ENCODE measurements at regions not wholly inside any gene's neighbourhood (a gene's known extent, or its start where the extent isn't known, plus 50 kb on each side); places are given as distances from the start of the nearest gene placed in this dataset.

- intact Hi-C loops (cut with DNase I; ENCODE audit: low total_unique reads): no loop called here
- no peaks in the 10 kb centered on the region for H3K4me1 ChIP-seq
- H3K27me3 ChIP-seq: no peaks in the 10 kb centered on the region
- no peak overlapping the region for H3K4me3 ChIP-seq
- TF ChIP-seq POLR2AphosphoS5 (IDR thresholded peaks at IDR 0.05) (no peak), CTCF (IDR thresholded peaks at IDR 0.05) (no peak), POLR2A (IDR thresholded peaks at IDR 0.05) (no peak), EP300 (IDR thresholded peaks at IDR 0.05; ENCODE audit: low read depth) (no peak)
- no peaks in the 10 kb centered on the region for H3K9me3 ChIP-seq
- no peak overlapping the region for H3K27ac ChIP-seq
- H3K36me3 ChIP-seq: no peaks in the 10 kb centered on the region
- in situ Hi-C loops (cut with MboI; ENCODE audit: low pct_ligation_motif_present in 1 of 4, low pct_unique_long_range_greater_than_20kb in 1 of 4, low sequenced_read_pairs in 3 of 4): no loop called here
- no peak for DNase-seq
Observed at GRCh38 chr18:34542625-34543024, 167.5 kb upstream of the DTNA start.

GRCh38 chr18:34543356-34543755 is 166.7 kb upstream of the DTNA start:
- intact Hi-C loops (cut with DNase I; ENCODE audit: low total_unique reads): no loop called here
- in situ Hi-C loops (cut with MboI; ENCODE audit: low pct_ligation_motif_present in 1 of 4, low pct_unique_long_range_greater_than_20kb in 1 of 4, low sequenced_read_pairs in 3 of 4): no loop called here
- no peaks in the 10 kb centered on the region for H3K36me3 ChIP-seq
- DNase-seq: no peak
- H3K4me3 ChIP-seq: no peak overlapping the region
- H3K9me3 ChIP-seq: no peaks in the 10 kb centered on the region
- H3K27ac ChIP-seq: no peak overlapping the region
- 65 to 89% methylated on average over 1 of the region's 1 CpG for WGBS, 2 donors (ENCODE audit: low coverage in 1 of 2)
- no peak for TF ChIP-seq POLR2AphosphoS5 (IDR thresholded peaks at IDR 0.05)
- TF ChIP-seq POLR2A (IDR thresholded peaks at IDR 0.05): no peak
- no peak for TF ChIP-seq EP300 (IDR thresholded peaks at IDR 0.05; ENCODE audit: low read depth)
- no peak for TF ChIP-seq CTCF (IDR thresholded peaks at IDR 0.05)
- no peaks in the 10 kb centered on the region for H3K4me1 ChIP-seq
- no peaks in the 10 kb centered on the region for H3K27me3 ChIP-seq

- 38 to 55% methylated on average over 1 of the region's 1 CpG for WGBS, 2 donors (ENCODE audit: low coverage in 1 of 2)
- no peaks in the 10 kb centered on the region for H3K36me3 ChIP-seq
- H3K4me3 ChIP-seq: no peak overlapping the region
- intact Hi-C loops (cut with DNase I; ENCODE audit: low total_unique reads): no loop called here
- no peak for DNase-seq
- no peaks in the 10 kb centered on the region for H3K27me3 ChIP-seq
- H3K4me1 ChIP-seq: no peaks in the 10 kb centered on the region
- H3K27ac ChIP-seq: no peak overlapping the region
- in situ Hi-C loops (cut with MboI; ENCODE audit: low pct_ligation_motif_present in 1 of 4, low pct_unique_long_range_greater_than_20kb in 1 of 4, low sequenced_read_pairs in 3 of 4): no loop called here
- no peak for TF ChIP-seq CTCF (IDR thresholded peaks at IDR 0.05)
- no peak for TF ChIP-seq POLR2AphosphoS5 (IDR thresholded peaks at IDR 0.05)
- no peak for TF ChIP-seq POLR2A (IDR thresholded peaks at IDR 0.05)
- no peaks in the 10 kb centered on the region for H3K9me3 ChIP-seq
Observed at GRCh38 chr18:34543945-34544344, 166.2 kb upstream of the DTNA start.

GRCh38 chr18:34544930-34545329 is 165.2 kb upstream of the DTNA start:
- Histone ChIP-seq H3K4me1 (no peaks in the 10 kb centered on the region), H3K36me3 (no peaks in the 10 kb centered on the region), H3K27me3 (no peaks in the 10 kb centered on the region), H3K4me3 (no peak overlapping the region), H3K9me3 (no peaks in the 10 kb centered on the region), H3K27ac (no peak overlapping the region)
- TF ChIP-seq POLR2A (IDR thresholded peaks at IDR 0.05): no peak
- no peak for TF ChIP-seq EP300 (IDR thresholded peaks at IDR 0.05; ENCODE audit: low read depth)
- no peak for TF ChIP-seq CTCF (IDR thresholded peaks at IDR 0.05)
- TF ChIP-seq POLR2AphosphoS5 (IDR thresholded peaks at IDR 0.05): no peak
- in situ Hi-C loops (cut with MboI; ENCODE audit: low pct_ligation_motif_present in 1 of 4, low pct_unique_long_range_greater_than_20kb in 1 of 4, low sequenced_read_pairs in 3 of 4) (no loop called here), intact Hi-C loops (cut with DNase I; ENCODE audit: low total_unique reads) (no loop called here)
- 78 to 88% methylated on average over 3 of the region's 3 CpGs for WGBS, 2 donors (ENCODE audit: low coverage in 1 of 2)
- DNase-seq: no peak
